IMR-90 (cell line): ENCODE measurements at regions not wholly inside any gene's neighbourhood (a gene's known extent, or its start where the extent isn't known, plus 50 kb on each side); places are given as distances from the start of the nearest gene placed in this dataset.

ENCODE experiments used
- ATAC-seq: fragments of 200-7000 bp; cut with Tn5 transposase; 2 replicates; pipeline ENCODE4 v1.9.1; 2020; ENCODE audit warnings: low read depth, mild to moderate bottlenecking, moderate library complexity
- BruUV-seq: library from RNA; stranded (reverse); fragments of 400-500 nt; replicated peaks from 2 replicates; lab custom pipeline; 2021; lab: Mats Ljungman, UMichigan
- CTCF ChIA-PET: fragments of 300-600 bp; formaldehyde crosslinking; extraction: SDS; loops from one replicate; lab custom pipeline; 2021; ENCODE audit warnings: antibody characterized with exemption; lab: Yijun Ruan, JAX
- POLR2A ChIA-PET: fragments of 300-600 bp; sonication (Branson Sonifier 250); formaldehyde crosslinking; loops from one replicate; lab custom pipeline; 2022; ENCODE audit warnings: antibody characterized with exemption; ENCODE audit not compliant: unreplicated experiment; lab: Charles Lee
- DNase-seq: peaks from one replicate; pipeline ENCODE4 v3.0.0; 2013
- H2AFZ ChIP-seq: replicated peaks from 2 replicates; pipeline ENCODE3; 2013; ENCODE audit warnings: low read length, mild to moderate bottlenecking; ENCODE audit not compliant: poor library complexity
- H2AK5ac ChIP-seq: 2 replicates; pipeline ENCODE4 v1.6.1; 2013; ENCODE audit warnings: low read depth, low read length, inconsistent platforms
- H2AK9ac ChIP-seq: replicated peaks from 2 replicates; pipeline ENCODE3; 2013; ENCODE audit warnings: mild to moderate bottlenecking, low read depth, low read length, moderate library complexity; ENCODE audit not compliant: poor library complexity
- H2BK120ac ChIP-seq: 2 replicates; pipeline ENCODE4 v1.6.1; 2013; ENCODE audit warnings: low read depth, low read length, inconsistent platforms
- H2BK15ac ChIP-seq: 3 replicates; pipeline ENCODE4 v1.6.1; 2013; ENCODE audit warnings: low read depth, low read length, inconsistent platforms
- H2BK20ac ChIP-seq: 2 replicates; pipeline ENCODE4 v1.6.1; 2013; ENCODE audit warnings: low read depth, mild to moderate bottlenecking, inconsistent platforms, low read length, moderate library complexity
- H2BK5ac ChIP-seq: 2 replicates; pipeline ENCODE4 v1.6.1; 2013; ENCODE audit warnings: mild to moderate bottlenecking, low read depth, low read length, inconsistent platforms; ENCODE audit not compliant: poor library complexity, severe bottlenecking
- H3K14ac ChIP-seq: replicated peaks from 2 replicates; pipeline ENCODE4 v1.6.1; 2013; ENCODE audit warnings: low read depth, low read length, inconsistent platforms
- H3K18ac ChIP-seq: 2 replicates; pipeline ENCODE4 v1.6.1; 2013; ENCODE audit warnings: low read depth, low read length, control low read depth
- H3K23ac ChIP-seq: 2 replicates; pipeline ENCODE4 v1.6.1; 2013; ENCODE audit warnings: low read depth, low read length, inconsistent platforms
- H3K27ac ChIP-seq: 2 replicates; pipeline ENCODE4 v1.5.1; 2013; ENCODE audit warnings: mild to moderate bottlenecking, control low read depth, low read length; ENCODE audit not compliant: insufficient read depth
- H3K27me3 ChIP-seq: 2 replicates; pipeline ENCODE4 v1.6.1; 2013; ENCODE audit warnings: low read length; ENCODE audit not compliant: control insufficient read depth, insufficient read depth
- H3K36me3 ChIP-seq: 2 replicates; pipeline ENCODE4 v1.6.1; 2013; ENCODE audit warnings: low read length, mixed read lengths; ENCODE audit not compliant: control insufficient read depth, insufficient read depth
- H3K4ac ChIP-seq: 2 replicates; pipeline ENCODE4 v1.6.1; 2013; ENCODE audit warnings: low read depth, low read length, inconsistent platforms
- H3K4me1 ChIP-seq: 2 replicates; pipeline ENCODE4 v1.6.1; 2013; ENCODE audit warnings: low read length, mixed read lengths; ENCODE audit not compliant: control insufficient read depth, insufficient read depth
- H3K4me2 ChIP-seq: 2 replicates; pipeline ENCODE4 v1.6.1; 2013; ENCODE audit warnings: low read depth, mild to moderate bottlenecking, control low read depth, low read length, moderate library complexity
- H3K4me3 ChIP-seq: 2 replicates; pipeline ENCODE4 v1.5.1; 2013; ENCODE audit warnings: low read depth, mild to moderate bottlenecking, control low read depth, low read length, moderate library complexity; ENCODE audit not compliant: insufficient read depth
- H3K56ac ChIP-seq: 2 replicates; pipeline ENCODE4 v1.6.1; 2013; ENCODE audit warnings: low read length, inconsistent platforms; ENCODE audit not compliant: insufficient read depth; ENCODE audit errors: extremely low read depth
- H3K79me1 ChIP-seq, 2 experiments: 2 replicates each; pipeline ENCODE4 v1.6.1; 2013; ENCODE audit warnings: low read length in 2 of 2, inconsistent platforms in 1 of 2, low read depth in 1 of 2
- H3K9ac ChIP-seq: 2 replicates; pipeline ENCODE4 v1.6.1; 2013; ENCODE audit warnings: low read depth, low read length, control low read depth
- H3K9me1 ChIP-seq: 2 replicates; pipeline ENCODE4 v1.6.1; 2013; ENCODE audit warnings: low read length, inconsistent platforms; ENCODE audit not compliant: insufficient read depth
- H3K9me3 ChIP-seq: 2 replicates; pipeline ENCODE4 v1.6.1; 2013; ENCODE audit warnings: low read length; ENCODE audit not compliant: control insufficient read depth, insufficient read depth
- H4K20me1 ChIP-seq: 2 replicates; pipeline ENCODE4 v1.6.1; 2013; ENCODE audit warnings: low read length, inconsistent platforms; ENCODE audit not compliant: insufficient read depth
- H4K5ac ChIP-seq: 2 replicates; pipeline ENCODE4 v1.6.1; 2013; ENCODE audit warnings: mild to moderate bottlenecking, low read depth, low read length, control low read depth
- H4K8ac ChIP-seq, 2 experiments: 2 replicates each; pipeline ENCODE4 v1.6.1; 2013; ENCODE audit warnings: low read depth in 2 of 2, low read length in 2 of 2, control low read depth in 1 of 2, inconsistent platforms in 1 of 2
- H4K91ac ChIP-seq: 2 replicates; pipeline ENCODE4 v1.6.1; 2013; ENCODE audit warnings: low read depth, low read length, inconsistent platforms; ENCODE audit not compliant: insufficient read depth
- BHLHE40 ChIP-seq: fragments of 150-350 bp; IDR thresholded peaks from 2 replicates; pipeline ENCODE4 v1.6.1; 2016; ENCODE audit warnings: mild to moderate bottlenecking, low read depth, low read length
- CEBPB ChIP-seq: IDR thresholded peaks from 2 replicates; pipeline ENCODE4 v1.6.1; 2012; ENCODE audit warnings: low read depth, low read length, improper control_type of control experiment
- CTCF ChIP-seq: conservative IDR thresholded peaks from 2 replicates; pipeline ENCODE4 v1.5.1; 2012; ENCODE audit warnings: mild to moderate bottlenecking, low read depth, low read length, improper control_type of control experiment
- FOS ChIP-seq: fragments of 150-350 bp; IDR thresholded peaks from 2 replicates; pipeline ENCODE4 v1.6.1; 2016; ENCODE audit warnings: low read depth, low read length
- MAFK ChIP-seq: IDR thresholded peaks from 2 replicates; pipeline ENCODE4 v1.6.1; 2012; ENCODE audit warnings: low read depth, low read length, improper control_type of control experiment
- MAZ ChIP-seq: IDR thresholded peaks from 2 replicates; pipeline ENCODE4 v1.6.1; 2012; ENCODE audit warnings: low read depth, mild to moderate bottlenecking, low read length, improper control_type of control experiment, moderate library complexity, borderline replicate concordance
- MXI1 ChIP-seq: IDR thresholded peaks from 2 replicates; pipeline ENCODE4 v1.6.1; 2012; ENCODE audit warnings: low read depth, mild to moderate bottlenecking, low read length, moderate library complexity, borderline replicate concordance
- NFE2L2 ChIP-seq: fragments of 150-350 bp; IDR thresholded peaks from 2 replicates; pipeline ENCODE4 v1.6.1; 2016; ENCODE audit warnings: low read depth, mild to moderate bottlenecking, low read length
- POLR2A ChIP-seq: IDR thresholded peaks from 2 replicates; pipeline ENCODE4 v1.6.1; 2012; ENCODE audit warnings: mild to moderate bottlenecking, low read depth, low read length
- RAD21 ChIP-seq: IDR thresholded peaks from 2 replicates; pipeline ENCODE4 v1.6.1; 2012; ENCODE audit warnings: low read length, improper control_type of control experiment
- RCOR1 ChIP-seq: IDR thresholded peaks from 2 replicates; pipeline ENCODE4 v1.6.1; 2012; ENCODE audit warnings: mild to moderate bottlenecking, low read length, improper control_type of control experiment; ENCODE audit not compliant: insufficient replicate concordance
- RFX5 ChIP-seq: IDR thresholded peaks from 2 replicates; pipeline ENCODE4 v1.8.0; 2012; ENCODE audit warnings: low read depth, mild to moderate bottlenecking, low read length, moderate library complexity
- SMC3 ChIP-seq: fragments of 150-350 bp; IDR thresholded peaks from 2 replicates; pipeline ENCODE4 v1.6.1; 2016; ENCODE audit warnings: low read depth, mild to moderate bottlenecking, antibody characterized with exemption, low read length, moderate library complexity
- USF2 ChIP-seq: fragments of 150-350 bp; IDR thresholded peaks from 2 replicates; pipeline ENCODE4 v1.6.1; 2017; ENCODE audit warnings: mild to moderate bottlenecking, antibody characterized with exemption, low read length, low read depth
- WGBS, 2 experiments: methylation state at CpG; one replicate each; pipeline versions ENCODE4 v1.1.5 to v1.1.7; 2013; ENCODE audit warnings: missing lambda C conversion rate in 2 of 2; ENCODE audit not compliant: insufficient read length in 1 of 2; ENCODE audit errors: extremely low coverage in 2 of 2; 5-methylcytosine and 5-hydroxymethylcytosine counted together
- dilution Hi-C: fragments of 300-500 bp; cut with HindIII; formaldehyde crosslinking; loops from one replicate; pipeline ENCODE4 v1.14.3; 2018; ENCODE audit warnings: low sequenced_read_pairs; ENCODE audit not compliant: unreplicated experiment
- in situ Hi-C: fragments of 300-500 bp; cut with MboI; formaldehyde crosslinking; loops from 3 replicates; pipeline ENCODE4 v1.14.3; 2019; ENCODE audit warnings: low sequenced_read_pairs, inconsistent platforms, mixed read lengths
- intact Hi-C: fragments of 100-400 bp; cut with micrococcal nuclease; formaldehyde crosslinking; loops from 2 replicates; pipeline ENCODE4 v1.10.0; 2022

- Histone ChIP-seq H2AK9ac (no peak overlapping the region), H2AK5ac (no peak overlapping the region), H3K18ac (no peak overlapping the region), H4K5ac (no peak overlapping the region), H4K91ac (no peak overlapping the region), H3K4me1 (no peaks in the 10 kb centered on the region), H2AFZ (no peak overlapping the region), H3K9ac (no peak overlapping the region), H4K8ac (no peak overlapping the region), H2BK15ac (no peak overlapping the region), H3K27ac (no peak overlapping the region), H2BK120ac (no peak overlapping the region), H2BK5ac (no peak overlapping the region), H3K36me3 (no peaks in the 10 kb centered on the region), H3K9me1 (no peaks in the 10 kb centered on the region), H2BK20ac (no peak overlapping the region), H3K9me3 (no peaks in the 10 kb centered on the region), H3K23ac (no peak overlapping the region), H3K4me2 (no peak overlapping the region), H3K4me3 (no peak overlapping the region), H3K27me3 (no peaks in the 10 kb centered on the region), H3K4ac (no peak overlapping the region), H3K56ac (no peak overlapping the region), H3K79me1 (no peaks in the 10 kb centered on the region), H4K20me1 (no peaks in the 10 kb centered on the region), H3K14ac (no peak overlapping the region)
- BruUV-seq, result no TSS peak
- dilution Hi-C loops (no loop called here), in situ Hi-C loops (no loop called here), intact Hi-C loops (no loop called here)
- 20% methylated on average over 1 of the region's 3 CpGs; no CpG with 5 or more reads in 1 of the 2 experiments for WGBS, 2 experiments
- CTCF ChIA-PET, result no interaction called here
- no peak for TF ChIP-seq RFX5
- no peak for TF ChIP-seq MXI1
- TF ChIP-seq BHLHE40, result no peak
- no peak for TF ChIP-seq FOS
- no peak for TF ChIP-seq NFE2L2
- no peak for TF ChIP-seq POLR2A
- no peak for TF ChIP-seq USF2
- TF ChIP-seq MAFK, result no peak
- TF ChIP-seq RCOR1, result no peak
- TF ChIP-seq CTCF, result no peak
- no peak for TF ChIP-seq SMC3
- TF ChIP-seq CEBPB, result no peak
- no peak for TF ChIP-seq RAD21
- TF ChIP-seq MAZ, result no peak
- ATAC-seq (no peak), DNase-seq (no peak)
- POLR2A ChIA-PET, result no interaction called here
These were observed 776.4 kb upstream of the ATXN8OS start for GRCh38 chr13:69331245-69331644.
